ENCODE measurements at regions not wholly inside any gene's neighbourhood (a gene's known extent, or its start where the extent isn't known, plus 50 kb on each side); places are given as distances from the start of the nearest gene placed in this dataset.

DNA sequence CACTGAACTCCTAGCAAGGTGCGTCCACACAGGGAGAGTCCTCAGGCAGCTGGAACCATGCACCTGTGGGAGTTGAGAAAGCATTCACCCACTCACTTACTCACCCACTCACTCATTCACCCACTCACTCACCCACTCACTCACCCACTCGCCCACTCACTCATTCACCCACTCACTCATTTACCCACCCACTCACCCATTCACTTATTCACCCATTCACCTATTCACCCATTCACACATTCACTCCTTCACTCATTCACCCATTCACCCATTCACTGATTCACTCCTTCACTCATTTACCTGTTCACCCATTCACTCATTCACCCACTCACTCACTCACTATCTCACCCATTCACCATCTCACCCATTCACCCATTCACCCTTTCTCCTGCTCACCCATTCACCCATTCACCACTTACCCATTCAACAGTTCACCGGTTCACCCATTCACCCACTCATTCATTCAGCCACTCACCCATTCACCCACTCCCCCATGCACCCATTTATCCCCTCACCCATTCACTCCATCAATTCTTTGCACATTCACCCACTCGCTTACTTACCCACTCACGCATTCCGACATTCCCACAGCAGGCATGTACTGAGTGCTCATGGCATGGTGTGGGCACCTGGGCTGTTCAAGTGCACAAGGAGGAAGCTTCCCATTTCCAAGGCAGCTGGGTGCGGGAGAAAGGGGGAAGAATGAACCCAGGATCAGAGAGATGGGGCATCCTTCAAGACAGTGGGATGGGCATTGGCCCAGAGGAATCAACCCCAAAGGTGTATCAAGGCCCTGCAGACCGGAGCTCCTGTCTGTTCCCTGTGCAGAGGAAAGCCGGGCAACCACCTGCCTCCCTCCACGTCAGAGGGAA is 135.2 kb upstream of the C14orf180 start:
- no peak for DNase-seq

DNA sequence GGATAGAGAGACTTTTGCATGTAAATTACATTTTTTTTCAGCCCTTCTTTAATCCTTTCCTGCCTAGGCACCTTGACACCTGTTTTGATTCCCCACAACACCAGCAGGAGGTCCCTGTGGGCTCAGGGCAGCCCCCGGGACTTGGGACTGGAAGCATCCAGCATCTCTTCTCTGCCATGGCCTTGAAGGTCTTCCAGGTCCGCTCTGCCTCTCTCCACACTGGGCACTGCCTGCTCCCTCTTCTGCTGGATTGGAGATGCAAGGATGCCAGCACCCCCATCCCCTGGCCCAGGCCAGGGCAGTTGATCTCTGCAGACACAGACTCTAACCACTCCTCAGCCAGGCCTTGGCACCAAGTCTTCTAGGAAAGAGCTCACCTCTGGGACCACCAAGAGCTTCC is 134.5 kb upstream of the C14orf180 start:
- DNase-seq, result no peak

DNA sequence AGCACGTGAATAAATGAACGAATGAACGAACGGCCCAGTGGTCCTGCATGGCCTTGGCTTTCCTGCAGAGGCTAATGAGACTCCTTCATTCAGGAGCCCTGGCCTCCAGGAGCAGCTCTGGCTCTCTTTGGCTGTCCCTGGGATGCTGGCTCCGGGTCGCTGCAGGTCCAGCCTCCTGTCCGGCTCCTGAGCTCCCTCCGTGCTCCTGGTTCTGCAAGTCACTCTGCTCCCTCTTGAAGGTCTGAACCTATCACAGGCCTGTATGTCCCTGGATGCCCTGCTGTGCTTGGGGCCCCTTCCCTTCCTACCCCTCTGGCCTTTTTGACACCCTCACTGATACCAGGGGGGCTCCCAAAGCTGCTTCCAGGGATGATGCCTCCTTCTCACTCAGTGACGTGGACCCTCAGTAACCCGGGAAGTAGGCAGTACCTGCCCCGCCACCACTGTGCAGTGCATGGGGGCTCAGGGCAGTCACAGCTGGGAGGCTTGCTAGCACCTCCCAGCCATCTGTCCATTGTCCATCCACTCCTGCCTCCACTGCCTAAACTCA is 133.7 kb upstream of the C14orf180 start:
- DNase-seq, result no peak

DNA sequence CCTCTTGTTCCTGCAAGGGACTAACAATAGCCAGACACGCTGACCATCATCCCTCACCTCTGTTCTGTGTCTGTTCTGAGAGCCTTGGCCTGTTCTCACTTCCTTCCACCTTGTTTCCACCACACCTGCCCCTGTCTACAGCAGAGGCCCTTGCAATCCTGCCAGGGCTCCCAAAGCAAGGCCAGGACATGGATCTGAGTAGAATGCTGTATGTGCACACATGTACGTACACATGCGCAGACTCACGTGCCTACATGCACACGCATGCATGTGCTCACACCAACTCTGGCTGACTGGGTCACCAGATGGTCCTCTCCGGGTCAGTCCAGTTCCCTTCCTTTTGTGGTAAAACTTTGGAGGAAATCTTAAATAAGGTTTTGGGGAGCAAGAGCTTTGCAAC is 133.0 kb upstream of the C14orf180 start:
- DNase-seq, result no peak

DNA sequence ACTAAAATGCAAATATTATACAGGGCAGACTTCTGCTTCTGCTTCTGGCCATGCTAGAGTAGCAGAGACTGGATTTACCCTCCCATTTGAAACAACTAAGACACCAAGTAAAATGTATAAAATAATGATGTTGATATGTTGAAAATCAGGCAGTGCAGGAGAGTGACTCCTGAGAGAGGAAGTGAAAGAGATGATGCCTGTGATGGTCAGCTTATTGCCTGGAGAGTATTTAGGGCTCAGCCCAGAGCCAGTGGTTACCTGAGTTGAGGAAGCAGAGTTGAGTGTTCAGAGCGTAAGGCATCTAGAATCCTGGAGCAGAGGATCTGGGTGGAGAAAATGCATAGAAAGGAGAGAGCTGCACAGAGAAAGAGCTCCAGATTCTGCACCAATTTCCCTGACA is 131.8 kb upstream of the C14orf180 start:
- no peak for DNase-seq

DNA sequence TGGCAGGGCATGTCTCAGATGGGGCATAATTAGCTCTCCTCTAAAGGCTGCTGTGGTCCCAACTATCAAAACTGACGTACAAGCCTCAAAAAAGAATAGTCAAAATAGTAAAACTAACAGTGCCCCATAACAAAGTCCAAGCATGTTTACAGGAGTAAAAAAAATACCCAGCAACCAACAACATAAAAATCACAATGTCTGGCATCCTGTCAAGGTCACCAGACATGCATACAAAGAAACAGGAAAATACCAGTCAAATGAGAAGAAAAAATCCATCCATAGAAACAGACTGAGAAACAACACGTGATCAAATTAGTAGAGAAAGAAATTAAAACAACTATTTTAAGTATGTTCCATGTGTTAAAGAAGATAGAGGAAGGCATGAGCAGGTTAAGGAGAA is 131.2 kb upstream of the C14orf180 start:
- DNase-seq, result no peak

DNA sequence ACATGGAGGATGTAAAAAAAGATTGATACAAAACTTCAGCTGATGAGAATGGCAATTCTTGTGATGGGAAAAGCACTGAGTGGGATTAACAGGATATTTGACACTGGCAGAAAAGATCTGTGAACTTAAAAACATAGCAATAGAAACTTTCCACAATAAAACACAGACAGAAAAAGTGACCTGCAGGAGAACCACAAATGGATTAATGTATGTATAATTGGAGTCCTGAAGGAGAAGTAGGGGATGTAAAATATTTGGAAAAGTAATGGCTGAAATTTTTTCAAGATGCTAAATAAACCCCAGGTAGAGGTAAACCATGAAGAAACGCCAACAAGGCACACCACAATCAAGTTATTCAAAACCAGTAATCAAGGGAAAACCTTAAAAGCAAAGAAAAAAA is 130.8 kb upstream of the C14orf180 start:
- no peak for DNase-seq

DNA sequence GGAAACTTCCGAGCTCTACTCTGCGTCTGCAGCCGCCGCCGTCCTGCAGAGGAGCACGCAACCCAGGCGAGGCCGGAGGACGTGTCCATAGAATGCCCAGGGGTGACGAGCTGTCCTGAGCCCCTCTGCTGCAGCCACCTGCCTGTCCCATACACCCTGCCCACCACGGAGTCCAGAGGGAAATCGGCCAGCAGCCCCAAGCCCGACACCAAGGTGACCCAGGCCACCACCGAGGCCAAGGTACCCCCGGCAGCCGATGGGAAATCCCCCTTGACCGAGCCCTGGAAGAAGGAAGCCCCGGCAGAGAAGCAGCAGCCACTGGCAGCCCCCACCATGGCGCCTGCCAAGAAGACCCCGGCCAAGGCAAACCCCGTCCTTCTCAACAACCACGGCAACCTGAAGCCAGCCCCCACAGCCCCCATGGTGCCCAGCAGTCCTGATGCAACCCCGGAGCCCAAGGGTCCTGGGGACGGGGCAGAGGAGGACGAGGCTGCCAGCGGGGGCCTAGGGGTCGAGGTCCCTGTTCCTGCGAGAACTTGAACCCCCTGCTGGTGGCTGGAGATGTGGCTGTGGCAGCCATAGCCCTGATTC is 128.7 kb upstream of the C14orf180 start:
- no peak for DNase-seq

DNA sequence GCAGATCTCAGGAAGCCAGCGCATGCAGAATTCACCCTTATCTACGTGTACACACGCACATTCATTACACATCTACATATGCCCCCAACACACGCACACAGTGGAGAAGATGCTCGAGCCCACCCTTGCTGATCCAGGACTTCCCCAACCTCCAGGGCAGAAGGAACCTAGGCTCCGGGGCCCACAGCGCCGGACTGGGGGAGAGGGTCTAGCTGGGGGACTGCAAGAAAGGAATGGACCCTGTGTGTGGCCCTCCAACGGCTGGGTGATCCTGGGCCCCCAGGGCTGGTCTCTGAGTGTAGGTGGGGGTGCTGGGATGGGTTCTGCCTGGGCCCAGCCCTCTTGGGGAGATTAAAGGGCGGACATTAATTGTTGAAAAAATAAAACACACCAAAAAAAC is 128.1 kb upstream of the C14orf180 start:
- DNase-seq, result no peak

DNA sequence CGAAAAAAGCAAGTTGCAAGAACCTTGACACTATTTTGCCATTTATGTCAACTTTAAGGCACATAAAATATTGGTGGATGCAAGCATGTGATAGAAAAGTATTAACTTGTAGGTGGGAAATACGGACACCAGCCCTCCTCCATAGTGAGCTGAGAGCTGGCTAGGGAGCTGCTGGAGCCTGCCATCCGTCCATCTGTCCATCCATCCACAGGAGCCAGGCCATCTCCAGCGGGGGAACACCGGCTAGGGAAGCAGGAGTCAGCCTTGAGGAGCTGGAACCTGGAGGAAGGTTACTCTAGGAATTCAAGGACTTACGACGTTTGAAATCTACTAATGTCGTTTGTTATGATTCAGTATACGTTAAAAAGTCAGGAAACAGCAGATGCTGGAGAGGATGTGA is 120.7 kb upstream of the C14orf180 start:
- no peak for DNase-seq

DNA sequence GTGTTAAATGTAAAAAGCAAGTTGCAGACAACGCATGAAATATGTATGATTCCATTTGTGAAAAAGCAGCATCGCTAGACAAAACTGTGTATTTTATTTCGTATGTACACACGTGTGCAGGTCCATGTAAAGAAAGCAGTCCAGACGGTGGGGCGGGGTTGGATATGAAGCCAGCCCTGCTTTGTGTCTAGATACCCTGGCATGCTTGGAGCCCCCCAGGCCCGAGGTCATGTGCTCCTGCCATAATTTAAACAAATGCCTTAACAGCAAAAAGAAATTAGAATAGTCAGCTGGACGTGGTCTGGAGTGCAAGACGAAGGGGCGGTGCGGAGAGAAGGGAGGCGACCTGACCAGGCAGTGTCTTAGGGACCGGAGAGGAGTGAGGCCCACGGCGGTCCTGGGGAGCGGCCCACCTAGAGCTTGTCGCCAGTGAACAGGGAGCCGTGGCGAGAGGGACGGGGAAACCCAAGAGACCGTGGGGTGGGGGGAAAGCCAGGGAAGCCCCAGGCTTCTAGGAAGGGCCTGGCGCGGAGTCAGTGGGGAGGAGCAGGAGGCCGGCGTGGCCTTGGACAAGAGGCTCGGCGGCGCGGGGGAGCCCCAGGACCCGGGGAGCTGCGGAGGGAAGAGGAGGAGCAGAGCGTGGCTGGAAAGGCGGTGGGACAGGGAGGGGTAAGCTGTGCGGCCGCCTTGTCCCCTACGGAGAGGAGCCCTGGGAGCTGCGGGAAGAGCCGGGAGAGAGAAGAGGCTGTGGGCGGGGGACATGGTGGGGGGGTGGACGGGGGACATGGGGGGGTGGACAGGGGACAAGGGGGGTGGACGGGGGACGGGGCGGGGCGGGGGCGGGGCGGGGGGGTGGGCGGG is 118.5 kb upstream of the C14orf180 start:
- DNase-seq, result no peak

DNA sequence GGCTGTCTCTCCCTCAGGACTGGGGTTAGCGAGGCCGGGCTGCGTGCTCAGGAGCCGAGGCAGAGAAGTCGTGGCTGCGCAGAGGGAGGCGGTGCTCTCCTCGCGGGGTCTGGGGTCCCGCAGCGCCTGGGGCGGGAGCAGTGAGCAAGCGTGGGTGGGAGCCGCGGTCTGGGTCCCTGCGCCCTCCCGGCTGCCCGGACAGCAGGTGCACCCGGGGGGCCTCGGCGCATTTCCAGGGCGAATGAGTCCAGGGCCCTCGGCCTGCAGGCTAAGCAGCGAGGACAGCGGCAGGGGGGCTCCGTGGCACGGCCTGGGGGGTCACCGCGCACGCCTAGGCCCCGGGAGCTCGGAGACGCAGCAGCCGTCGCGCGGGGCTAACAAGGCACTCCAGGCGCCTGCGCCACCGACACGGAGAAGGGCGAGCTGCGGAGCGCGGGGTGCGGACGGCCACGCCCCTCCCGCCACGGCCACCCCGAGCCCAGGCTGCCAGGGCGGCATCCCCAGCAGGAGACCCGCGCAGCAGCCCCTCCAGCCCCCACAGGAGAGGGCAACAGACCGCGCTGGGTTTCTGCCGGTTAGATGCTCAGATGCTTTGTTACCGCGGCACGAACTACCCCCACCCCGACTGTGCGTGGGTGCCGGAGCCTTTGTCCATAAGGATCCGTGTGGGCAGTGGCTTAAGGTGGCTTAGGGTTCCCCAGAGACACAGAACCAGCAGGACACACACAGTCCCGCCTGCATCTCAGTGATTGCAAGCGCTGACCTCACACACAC is 117.7 kb upstream of the C14orf180 start:
- no peak for DNase-seq

DNA sequence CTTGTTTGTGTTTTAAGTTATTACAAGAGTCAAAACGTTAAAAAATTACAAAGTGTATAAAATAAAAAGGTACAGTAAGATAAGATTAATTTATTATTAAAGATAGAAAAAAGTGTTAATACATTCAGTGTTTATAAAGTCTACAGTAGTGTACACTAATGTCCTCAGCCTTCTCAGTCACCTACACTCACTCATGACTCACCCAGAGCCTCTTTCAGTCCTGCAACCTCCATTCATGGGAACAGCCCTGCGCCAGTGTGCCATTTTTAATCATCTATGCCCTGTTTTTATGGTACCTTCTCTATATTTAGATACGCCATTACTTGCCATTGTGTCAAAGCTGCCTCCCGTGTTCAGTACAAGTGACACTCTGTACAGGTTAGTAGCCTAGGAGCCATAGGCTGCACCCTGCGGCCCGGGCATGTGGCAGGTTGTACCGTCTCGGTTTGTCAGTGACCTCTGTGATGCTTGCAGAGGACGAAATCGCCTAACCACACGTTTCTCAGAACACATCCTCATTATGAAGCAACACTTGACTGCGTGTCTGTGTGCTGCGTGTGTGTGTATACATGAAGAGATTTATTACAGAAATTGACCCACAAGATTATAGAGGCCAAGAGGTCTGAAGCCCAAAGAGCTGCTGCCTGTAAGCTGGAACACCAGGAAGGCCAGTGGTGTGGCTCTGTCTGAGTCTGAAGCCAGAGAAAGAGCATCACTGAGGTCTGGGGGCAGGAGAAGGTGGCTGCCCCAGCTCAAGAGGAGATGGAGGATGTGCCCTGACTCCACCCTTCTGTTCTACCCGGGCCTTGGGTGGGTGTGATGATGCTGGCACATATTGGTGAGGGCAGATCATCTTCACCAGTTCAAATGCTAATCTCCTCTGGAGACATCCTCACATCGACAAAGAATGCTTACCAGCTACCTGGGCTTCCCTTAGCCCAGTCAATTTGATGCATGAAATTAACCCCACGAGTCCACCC is 116.6 kb upstream of the C14orf180 start:
- DNase-seq, result no peak

DNA sequence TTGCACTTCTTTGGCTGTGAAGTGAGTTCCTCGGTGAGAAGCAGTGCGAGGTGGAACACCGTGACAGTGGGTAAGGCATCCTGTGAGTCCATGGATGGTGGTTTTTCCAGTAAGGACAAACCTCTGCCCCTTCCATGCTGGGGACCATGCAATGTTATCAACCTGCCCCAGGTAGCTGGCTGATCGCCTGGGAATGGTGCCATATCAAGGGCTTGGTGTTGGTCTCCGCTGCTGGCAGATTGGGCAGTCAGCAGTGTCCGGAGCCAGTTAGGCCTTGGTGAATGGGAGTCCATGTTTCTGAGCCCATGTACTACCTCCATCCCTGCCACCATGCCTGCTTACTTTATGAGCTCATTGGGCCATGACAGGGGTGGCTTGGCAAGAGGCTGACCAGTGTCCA is 114.7 kb upstream of the C14orf180 start:
- DNase-seq, result no peak

DNA sequence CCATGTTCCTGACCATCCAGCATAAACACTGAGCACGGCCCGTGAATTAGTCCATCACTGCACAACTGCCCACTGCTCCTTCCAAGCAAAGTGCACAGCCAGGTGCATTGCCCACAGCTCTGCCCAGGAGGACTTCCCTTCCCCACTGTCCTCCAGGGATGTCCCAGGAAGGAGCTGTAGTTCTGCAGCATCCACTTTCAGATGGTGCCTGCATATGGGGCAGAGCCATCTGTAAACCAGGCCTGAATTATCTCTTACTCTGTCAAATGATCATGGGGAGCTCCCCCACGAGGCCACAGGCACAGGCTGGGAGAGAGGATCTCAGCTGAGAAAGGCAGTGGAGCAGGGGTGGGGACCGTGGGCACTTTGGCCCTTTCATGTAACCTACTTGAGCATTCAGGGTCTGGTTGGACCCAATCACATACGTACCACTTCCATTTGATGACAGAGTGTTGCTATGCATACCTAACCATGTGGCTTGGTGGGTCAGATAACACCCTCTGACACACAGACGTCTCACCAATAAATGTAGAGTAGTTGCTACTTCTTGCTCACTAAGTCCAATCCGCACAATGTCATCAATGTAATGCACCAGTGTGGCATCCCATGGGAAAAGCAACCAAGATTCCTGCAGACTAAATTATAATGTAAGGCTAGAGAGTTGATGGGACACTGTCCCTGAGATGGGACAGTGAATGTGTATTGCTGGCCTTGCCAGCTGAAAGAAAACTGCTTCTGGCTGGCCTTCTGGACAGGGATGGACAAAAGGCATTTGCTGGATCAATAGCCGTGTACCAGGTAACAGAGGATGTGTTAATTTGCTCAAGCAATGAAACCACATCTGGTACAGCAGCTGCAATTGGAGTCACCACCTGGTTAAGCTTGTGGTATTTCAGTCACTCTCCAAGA is 113.8 kb upstream of the C14orf180 start:
- DNase-seq, result no peak

DNA sequence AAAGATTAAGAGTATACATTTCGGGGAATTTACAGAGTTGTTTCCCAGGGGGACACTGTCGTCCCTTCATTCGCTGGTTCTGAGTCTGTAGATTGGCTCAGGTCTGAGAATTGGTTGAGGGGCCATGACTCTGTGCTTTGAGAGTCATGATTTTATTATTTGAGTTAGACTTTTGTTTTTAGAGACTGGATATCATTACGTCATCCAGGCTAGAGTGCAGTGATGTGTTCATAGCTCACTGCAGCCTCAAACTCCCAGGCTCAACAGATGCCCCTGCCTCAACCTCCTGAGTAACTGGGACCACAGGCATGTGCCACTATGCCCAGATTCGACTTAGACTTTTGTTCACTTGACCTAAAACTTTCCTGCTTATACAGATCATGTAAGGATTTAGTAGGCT is 112.3 kb upstream of the C14orf180 start:
- DNase-seq, result no peak

DNA sequence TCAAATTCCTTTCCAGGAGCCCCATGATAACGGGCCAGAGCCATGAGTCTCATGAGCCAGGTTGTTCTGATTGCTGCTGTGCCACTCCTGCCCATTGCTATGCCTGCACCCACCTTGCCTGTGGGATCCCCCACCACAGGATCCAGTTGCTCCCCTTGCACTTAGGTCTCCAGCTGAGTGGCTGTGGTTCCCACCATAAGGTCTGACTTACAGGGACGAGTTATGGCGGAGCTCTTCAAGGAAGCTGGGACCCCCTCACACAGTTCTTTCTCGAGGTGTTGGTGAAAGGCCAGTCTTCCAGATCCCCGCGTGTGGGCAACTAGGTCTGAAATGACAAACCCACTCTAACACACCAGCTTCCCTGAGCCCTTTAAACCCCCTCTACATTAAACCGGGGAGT is 111.9 kb upstream of the C14orf180 start:
- DNase-seq, result no peak

DNA sequence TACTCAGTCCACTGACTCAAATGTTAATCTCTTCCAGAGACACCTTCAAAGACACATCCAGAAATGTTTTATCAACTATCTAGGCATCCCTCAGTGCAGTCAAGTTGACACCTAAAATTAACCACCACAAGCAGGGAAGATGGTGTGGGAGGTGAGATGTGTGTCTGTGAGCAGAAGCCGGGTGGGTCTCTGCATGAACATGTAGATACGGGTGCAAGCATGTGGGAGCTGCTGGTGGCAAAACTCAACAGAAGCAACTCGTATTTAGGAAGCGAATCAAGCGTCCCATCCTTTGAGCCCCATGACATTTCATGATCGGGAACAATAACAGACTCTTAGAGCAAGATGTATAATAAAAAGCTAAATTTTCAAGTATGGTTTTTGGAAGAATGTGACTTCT is 110.0 kb upstream of the C14orf180 start:
- DNase-seq, result no peak

DNA sequence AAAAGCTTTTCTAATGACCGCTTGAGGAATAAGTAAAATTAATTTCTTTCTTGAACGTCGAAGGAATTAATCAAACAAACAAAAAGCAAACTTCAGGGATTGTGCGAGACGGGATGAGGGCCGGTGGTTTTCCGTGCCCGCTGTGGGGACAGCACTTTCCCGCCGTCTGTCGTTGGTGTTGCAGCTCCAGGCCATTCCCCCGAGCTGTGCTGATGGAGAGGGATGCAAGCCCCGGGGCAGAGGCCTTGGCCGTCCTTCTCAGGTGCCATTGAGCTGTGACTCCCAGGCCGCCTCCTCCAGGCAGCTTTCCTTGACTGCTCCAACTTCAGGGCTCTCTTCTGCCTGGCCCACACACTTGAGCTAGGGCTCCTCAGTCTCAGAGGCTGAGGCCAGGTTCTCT is 109.0 kb upstream of the C14orf180 start:
- DNase-seq, result no peak

DNA sequence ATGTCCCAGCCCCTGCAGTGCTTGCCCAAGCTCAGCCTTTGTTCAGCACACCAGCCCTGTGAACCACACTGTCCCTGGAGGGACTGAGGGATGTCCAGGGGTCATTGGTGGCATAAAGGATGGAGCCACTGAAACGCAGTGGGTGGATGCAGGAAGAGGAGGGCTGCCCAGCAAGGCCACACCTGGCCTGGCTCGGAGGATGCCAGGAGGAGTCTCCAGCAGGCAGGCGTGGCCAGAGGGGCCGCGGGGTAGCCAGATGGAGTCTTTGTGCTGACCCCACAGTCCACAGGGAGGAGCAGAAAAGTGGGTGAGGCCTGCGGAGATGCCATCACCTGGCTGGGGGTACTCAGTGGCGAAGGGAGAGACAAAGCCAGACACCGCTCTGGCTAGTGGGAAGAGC is 108.5 kb upstream of the C14orf180 start:
- DNase-seq, result no peak
